MM.1S (cell line): ENCODE measurements at regions not wholly inside any gene's neighbourhood (a gene's known extent, or its start where the extent isn't known, plus 50 kb on each side); places are given as distances from the start of the nearest gene placed in this dataset.

Source experiments
- CTCF ChIP-seq: fragments of 300-600 bp; sonication (generic); IDR thresholded peaks from 2 replicates; pipeline ENCODE4 v1.5.1; 2016; ENCODE audit warnings: antibody characterized with exemption, low read length, mixed read lengths
- EZH2 ChIP-seq: fragments of 300-600 bp; sonication (generic); optimal IDR thresholded peaks from 2 replicates; pipeline ENCODE3; 2017; ENCODE audit warnings: low read depth, mild to moderate bottlenecking, antibody characterized with exemption, low read length, mixed read lengths
- EZH2phosphoT487 ChIP-seq: fragments of 300-600 bp; sonication (generic); IDR thresholded peaks from 2 replicates; pipeline ENCODE4 v1.6.1; 2018; ENCODE audit warnings: antibody characterized with exemption, low read length

- TF ChIP-seq CTCF (no peak), EZH2 (no peak), EZH2phosphoT487 (no peak)
Observed at GRCh38 chr5:66407765-66408164, 188.4 kb upstream of the MAST4 start.
